Uterus (tissue), 2 donors: ENCODE measurements at regions not wholly inside any gene's neighbourhood (a gene's known extent, or its start where the extent isn't known, plus 50 kb on each side); places are given as distances from the start of the nearest gene placed in this dataset.

Experiments used
- CTCF ChIP-seq, 4 experiments: fragments of 200-600 bp in 2 of 4; fragments of 450-650 bp in 2 of 4; sonication (generic) in 2 of 4; IDR thresholded peaks; one replicate each; pipeline ENCODE4 v1.5.1; 2016 to 2019; ENCODE audit warnings: antibody characterized with exemption in 4 of 4, mild to moderate bottlenecking in 2 of 4, moderate library complexity in 1 of 4
- POLR2A ChIP-seq, 2 donors: fragments of 450-650 bp; IDR thresholded peaks; one replicate each; pipeline ENCODE4 v1.6.1; 2016; ENCODE audit warnings: antibody characterized with exemption in 2 of 2, mild to moderate bottlenecking in 1 of 2, moderate library complexity in 1 of 2

- TF ChIP-seq CTCF (IDR thresholded peaks at IDR 0.05) (no peak), POLR2A (IDR thresholded peaks at IDR 0.05) (no peak)
These were observed 126.9 kb downstream of the CPZ start for GRCh38 chr4:8719421-8719820.
